Stimulated activated naive B cell treated with anti-CD40 and anti-IgM and Interleukin-4, amounts not matched to agents 10 μg/mL and 1 μg/mL and 100 μg/mL, for 72 hours (primary cell): ENCODE measurements at regions not wholly inside any gene's neighbourhood (a gene's known extent, or its start where the extent isn't known, plus 50 kb on each side); places are given as distances from the start of the nearest gene placed in this dataset.

Experiments used
- ATAC-seq, 2 donors: fragments of 150-1000 bp; cut with Tn5 transposase; replicated peaks; 2 replicates each; pipeline ENCODE4 v1.10.0; 2021; ENCODE audit warnings: moderate library complexity in 1 of 2
- DNase-seq: peaks from one replicate; pipeline ENCODE4 v3.0.0; 2021
- H3K27ac Mint-ChIP-seq: one replicate; pipeline ENCODE4 v1.8.0; 2022; ENCODE audit warnings: mild to moderate bottlenecking, mixed read lengths
- H3K27me3 Mint-ChIP-seq, 2 donors: one replicate each; pipeline ENCODE4 v1.8.0; 2022; ENCODE audit warnings: mixed read lengths in 2 of 2
- H3K36me3 Mint-ChIP-seq, 2 donors: one replicate each; pipeline ENCODE4 v1.8.0; 2022; ENCODE audit warnings: mixed read lengths in 2 of 2, mild to moderate bottlenecking in 1 of 2
- H3K4me1 Mint-ChIP-seq, 2 donors: one replicate each; pipeline ENCODE4 v1.8.0; 2022; ENCODE audit warnings: mixed read lengths in 2 of 2, mild to moderate bottlenecking in 1 of 2
- H3K4me3 Mint-ChIP-seq, 2 donors: one replicate each; pipeline ENCODE4 v1.8.0; 2022; ENCODE audit warnings: mild to moderate bottlenecking in 2 of 2, mixed read lengths in 2 of 2, moderate library complexity in 1 of 2
- H3K9me3 Mint-ChIP-seq, 2 donors: one replicate each; pipeline ENCODE4 v1.8.0; 2022; ENCODE audit warnings: mixed read lengths in 2 of 2, mild to moderate bottlenecking in 1 of 2

- no peaks in the 10 kb centered on the region for H3K4me1 Mint-ChIP-seq
- H3K27ac Mint-ChIP-seq: no peak overlapping the region
- DNase-seq (no peak), ATAC-seq (no peak)
- no peaks in the 10 kb centered on the region for H3K36me3 Mint-ChIP-seq
- H3K9me3 Mint-ChIP-seq: no peaks in the 10 kb centered on the region
- peaks cover 19 to 22% of the 10 kb centered on the region in 2 donors for H3K27me3 Mint-ChIP-seq
- H3K4me3 Mint-ChIP-seq: no peak overlapping the region
These were observed 358.2 kb upstream of the KAZN start for GRCh38 chr1:14240265-14240664.

- H3K27me3 Mint-ChIP-seq: peaks cover 20 to 25% of the 10 kb centered on the region in 2 donors
- no peaks in the 10 kb centered on the region for H3K36me3 Mint-ChIP-seq
- no peaks in the 10 kb centered on the region for H3K9me3 Mint-ChIP-seq
- H3K27ac Mint-ChIP-seq: no peak overlapping the region
- DNase-seq: no peak
- no peak overlapping the region for H3K4me3 Mint-ChIP-seq
- ATAC-seq: no peak
- H3K4me1 Mint-ChIP-seq: no peaks in the 10 kb centered on the region
These were observed 356.4 kb upstream of the KAZN start for GRCh38 chr1:14242123-14242522.

- no peaks in the 10 kb centered on the region for H3K36me3 Mint-ChIP-seq
- no peak overlapping the region for H3K4me3 Mint-ChIP-seq
- no peaks in the 10 kb centered on the region for H3K4me1 Mint-ChIP-seq
- DNase-seq: no peak
- no peaks in the 10 kb centered on the region for H3K9me3 Mint-ChIP-seq
- H3K27ac Mint-ChIP-seq: no peak overlapping the region
- peaks cover 22 to 28% of the 10 kb centered on the region in 2 donors for H3K27me3 Mint-ChIP-seq
- ATAC-seq: no peak
These were observed 355.6 kb upstream of the KAZN start for GRCh38 chr1:14242870-14243269.

DNA sequence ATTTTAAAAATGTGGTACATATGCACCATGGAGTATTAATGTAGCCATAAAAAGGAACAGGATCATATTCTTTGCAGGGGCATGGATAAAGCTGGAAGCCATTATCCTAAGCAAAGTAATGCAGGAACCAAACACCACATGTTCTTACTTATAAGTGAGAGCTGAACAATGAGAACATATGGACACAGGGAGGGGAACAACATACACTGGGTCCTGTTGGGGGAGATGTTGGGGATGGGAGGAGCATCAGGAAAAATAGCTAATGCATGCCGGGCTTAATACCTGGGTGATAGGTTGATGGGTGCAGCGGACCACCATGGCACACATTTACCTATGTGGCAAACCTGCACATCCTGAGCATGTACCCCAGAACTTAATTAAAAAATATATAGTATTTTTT lies 352.5 kb upstream of the KAZN start:
- Mint-ChIP-seq H3K27me3 (peaks cover 31 to 32% of the 10 kb centered on the region in 2 donors), H3K36me3 (no peaks in the 10 kb centered on the region), H3K27ac (no peak overlapping the region), H3K4me1 (no peaks in the 10 kb centered on the region), H3K9me3 (no peaks in the 10 kb centered on the region), H3K4me3 (no peak overlapping the region)
- no peak for ATAC-seq
- DNase-seq: no peak

- Mint-ChIP-seq H3K27me3 (peaks cover 28 to 31% of the 10 kb centered on the region in 2 donors), H3K9me3 (no peaks in the 10 kb centered on the region), H3K36me3 (no peaks in the 10 kb centered on the region), H3K4me3 (no peak overlapping the region), H3K27ac (no peak overlapping the region), H3K4me1 (no peaks in the 10 kb centered on the region)
- DNase-seq (no peak), ATAC-seq (no peak)
These were observed 352.0 kb upstream of the KAZN start for GRCh38 chr1:14246471-14246870.

DNA sequence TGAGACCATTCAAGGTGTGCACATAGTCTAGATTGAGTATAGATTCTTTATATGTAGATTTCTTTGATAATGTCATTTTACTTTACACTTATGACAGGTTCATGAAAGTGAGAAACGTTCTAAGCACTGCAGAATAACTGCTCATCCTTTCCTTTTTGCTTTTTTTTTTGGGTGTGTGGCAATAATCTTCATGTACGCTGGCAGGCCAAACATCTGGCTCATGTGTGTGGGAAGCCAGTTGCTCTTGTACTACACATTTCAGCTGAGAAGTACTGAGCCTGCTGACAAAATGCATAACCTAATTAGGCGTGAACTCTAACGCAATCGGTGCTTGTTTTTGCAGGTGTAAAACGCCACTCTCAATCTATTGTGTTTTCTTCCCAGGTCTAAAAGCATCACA lies 350.8 kb upstream of the KAZN start:
- DNase-seq: no peak
- ATAC-seq: no peak
- Mint-ChIP-seq H3K9me3 (no peaks in the 10 kb centered on the region), H3K36me3 (no peaks in the 10 kb centered on the region), H3K4me1 (no peaks in the 10 kb centered on the region), H3K4me3 (no peak overlapping the region), H3K27me3 (peaks cover 29 to 40% of the 10 kb centered on the region in 2 donors), H3K27ac (no peak overlapping the region)

GRCh38 chr1:14251871-14252270 lies 346.6 kb upstream of the KAZN start:
- Mint-ChIP-seq H3K27ac (no peak overlapping the region), H3K36me3 (no peaks in the 10 kb centered on the region), H3K4me3 (no peak overlapping the region), H3K9me3 (peaks cover 0 to 3% of the 10 kb centered on the region in 2 donors), H3K27me3 (peaks cover 20 to 21% of the 10 kb centered on the region in 2 donors), H3K4me1 (peaks cover 11 to 20% of the 10 kb centered on the region in 2 donors)
- DNase-seq: no peak
- ATAC-seq: no peak

DNA sequence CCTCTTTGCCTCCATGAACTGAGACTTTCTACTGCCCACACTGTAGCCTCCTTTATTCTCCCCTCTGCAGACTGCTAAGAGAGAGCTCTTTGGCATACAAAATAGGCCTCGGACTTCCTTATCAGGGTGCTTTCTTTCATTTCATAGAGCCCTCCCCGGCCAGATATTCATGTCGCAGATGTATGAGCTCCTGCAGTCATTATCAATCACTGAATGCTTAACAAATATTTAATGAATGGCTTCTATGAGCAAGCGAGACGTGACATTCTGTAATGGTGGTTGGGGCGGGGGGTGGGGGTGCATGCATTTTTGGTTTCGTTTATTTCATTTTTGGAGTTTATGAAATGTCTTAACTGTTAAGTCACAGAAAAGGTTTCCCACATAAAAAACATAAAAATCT lies 344.8 kb upstream of the KAZN start:
- Mint-ChIP-seq H3K4me3 (no peak overlapping the region), H3K4me1 (peaks cover 11 to 20% of the 10 kb centered on the region in 2 donors), H3K36me3 (no peaks in the 10 kb centered on the region), H3K27me3 (peaks cover 12% of the 10 kb centered on the region in 2 donors), H3K27ac (no peak overlapping the region), H3K9me3 (peaks cover 0 to 3% of the 10 kb centered on the region in 2 donors)
- ATAC-seq: no peak
- no peak for DNase-seq

DNA sequence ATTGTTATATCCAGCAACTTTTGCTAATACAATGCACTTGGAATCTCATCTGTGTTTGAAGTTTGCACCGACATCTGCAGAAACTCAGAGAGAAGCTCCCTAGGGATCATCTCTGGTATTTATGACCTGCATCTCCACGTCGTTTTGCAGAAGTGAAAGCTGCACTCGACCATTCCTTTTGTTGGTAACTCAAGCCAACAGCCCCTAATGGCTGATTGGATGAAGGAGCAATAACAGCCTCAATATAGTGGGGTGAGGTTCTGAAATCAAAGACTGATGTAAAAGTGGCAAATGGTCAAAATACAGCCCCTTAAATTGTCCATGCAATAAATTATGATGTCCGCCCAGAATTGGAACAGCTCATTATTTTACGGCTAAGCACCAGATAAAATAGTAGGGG lies 344.2 kb upstream of the KAZN start:
- peaks cover 11 to 18% of the 10 kb centered on the region in 2 donors for H3K27me3 Mint-ChIP-seq
- ATAC-seq: peak; percentile 95 to 96
- H3K4me1 Mint-ChIP-seq: peaks cover 11 to 20% of the 10 kb centered on the region in 2 donors
- H3K36me3 Mint-ChIP-seq: no peaks in the 10 kb centered on the region
- no peak overlapping the region for H3K4me3 Mint-ChIP-seq
- peaks cover 0 to 3% of the 10 kb centered on the region in 2 donors for H3K9me3 Mint-ChIP-seq
- H3K27ac Mint-ChIP-seq: no peak overlapping the region
- DNase-seq: peak; percentile 43

DNA sequence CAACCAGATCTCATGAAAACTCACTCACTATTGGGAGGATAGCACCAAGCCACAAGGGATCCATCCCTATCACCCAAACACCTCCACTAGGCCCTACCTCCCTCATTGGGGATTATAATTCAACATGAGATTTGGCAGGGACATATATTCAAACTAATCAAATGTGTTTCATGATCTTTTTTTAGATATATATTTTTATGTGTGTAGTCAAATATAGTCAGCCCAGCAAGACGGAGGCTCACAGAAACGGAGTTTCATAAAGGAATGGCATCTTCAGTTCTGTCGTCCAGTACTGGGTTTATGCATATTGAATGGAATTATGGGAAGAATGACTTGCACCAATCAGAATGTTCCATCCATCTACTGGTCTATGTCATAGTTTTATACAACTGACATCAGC lies 343.3 kb upstream of the KAZN start:
- Mint-ChIP-seq H3K4me1 (peaks cover 11 to 20% of the 10 kb centered on the region in 2 donors), H3K4me3 (no peak overlapping the region), H3K27ac (no peak overlapping the region), H3K27me3 (peaks cover 15 to 25% of the 10 kb centered on the region in 2 donors), H3K36me3 (no peaks in the 10 kb centered on the region), H3K9me3 (peaks cover 0 to 3% of the 10 kb centered on the region in 2 donors)
- ATAC-seq (no peak), DNase-seq (no peak)

GRCh38 chr1:14255711-14256110 lies 342.8 kb upstream of the KAZN start:
- Mint-ChIP-seq H3K4me3 (no peak overlapping the region), H3K9me3 (peaks cover 0 to 3% of the 10 kb centered on the region in 2 donors), H3K36me3 (no peaks in the 10 kb centered on the region), H3K4me1 (peaks cover 11 to 20% of the 10 kb centered on the region in 2 donors), H3K27ac (no peak overlapping the region), H3K27me3 (peaks cover 17 to 27% of the 10 kb centered on the region in 2 donors)
- ATAC-seq (peak; percentile 58 to 65), DNase-seq (no peak)

- DNase-seq (no peak), ATAC-seq (no peak)
- H3K27me3 Mint-ChIP-seq: peaks cover 28 to 31% of the 10 kb centered on the region in 2 donors
- H3K27ac Mint-ChIP-seq: no peak overlapping the region
- H3K4me3 Mint-ChIP-seq: no peak overlapping the region
- peaks cover 4 to 7% of the 10 kb centered on the region in 2 donors for H3K4me1 Mint-ChIP-seq
- H3K9me3 Mint-ChIP-seq: peaks cover 0 to 3% of the 10 kb centered on the region in 2 donors
- H3K36me3 Mint-ChIP-seq: no peaks in the 10 kb centered on the region
These were observed 339.2 kb upstream of the KAZN start for GRCh38 chr1:14259191-14259757.

DNA sequence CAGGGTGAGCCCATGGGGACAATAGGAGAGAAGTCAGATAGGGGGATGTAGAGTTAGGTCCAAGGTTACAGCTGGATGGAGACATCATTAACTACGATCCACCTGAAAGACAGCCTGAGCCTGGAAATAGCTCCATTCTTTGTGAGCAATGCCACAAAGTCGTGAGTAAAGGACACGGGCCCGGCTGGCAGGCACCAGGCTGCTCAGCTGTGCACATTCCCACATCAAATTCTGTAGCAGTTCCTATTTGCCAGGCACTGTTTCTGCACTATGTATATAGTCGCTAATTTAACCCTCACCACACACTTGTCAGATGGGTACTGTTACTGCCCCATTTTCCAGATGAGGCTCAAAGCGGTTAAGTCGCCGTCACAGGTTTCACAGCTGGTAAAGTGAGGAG lies 338.0 kb upstream of the KAZN start:
- peaks cover 0 to 5% of the 10 kb centered on the region in 2 donors for H3K4me1 Mint-ChIP-seq
- no peak overlapping the region for H3K4me3 Mint-ChIP-seq
- no peak overlapping the region for H3K27ac Mint-ChIP-seq
- H3K27me3 Mint-ChIP-seq: peaks cover 36% of the 10 kb centered on the region in 2 donors
- H3K36me3 Mint-ChIP-seq: no peaks in the 10 kb centered on the region
- peaks cover 0 to 3% of the 10 kb centered on the region in 2 donors for H3K9me3 Mint-ChIP-seq
- ATAC-seq (no peak), DNase-seq (no peak)

GRCh38 chr1:14261395-14261794 lies 337.1 kb upstream of the KAZN start:
- H3K9me3 Mint-ChIP-seq: no peaks in the 10 kb centered on the region
- H3K4me1 Mint-ChIP-seq: no peaks in the 10 kb centered on the region
- H3K36me3 Mint-ChIP-seq: no peaks in the 10 kb centered on the region
- no peak overlapping the region for H3K27ac Mint-ChIP-seq
- no peak for DNase-seq
- no peak overlapping the region for H3K4me3 Mint-ChIP-seq
- H3K27me3 Mint-ChIP-seq: peaks cover 31 to 41% of the 10 kb centered on the region in 2 donors
- ATAC-seq: no peak

DNA sequence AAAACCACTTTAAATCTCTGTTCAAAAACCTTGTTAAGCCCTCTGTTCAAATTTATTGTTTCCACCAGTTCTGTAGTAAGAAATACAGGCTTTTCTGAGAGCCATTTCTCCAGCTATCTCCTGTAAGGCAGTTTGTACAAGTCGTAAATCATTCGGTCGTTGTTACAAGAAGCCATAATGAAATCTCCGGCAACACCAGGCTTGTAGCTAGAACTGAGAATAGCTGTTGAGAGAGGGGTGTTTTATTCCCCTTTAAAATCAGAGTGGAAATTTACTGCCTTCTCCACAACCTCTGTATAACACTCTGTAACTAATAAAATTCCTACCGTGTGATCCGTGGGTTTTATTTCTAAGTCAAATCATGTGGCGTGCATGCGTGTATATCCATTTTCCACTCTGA lies 335.8 kb upstream of the KAZN start:
- Mint-ChIP-seq H3K4me3 (no peak overlapping the region), H3K27me3 (peaks cover 31 to 43% of the 10 kb centered on the region in 2 donors), H3K9me3 (no peaks in the 10 kb centered on the region), H3K4me1 (no peaks in the 10 kb centered on the region), H3K27ac (no peak overlapping the region), H3K36me3 (no peaks in the 10 kb centered on the region)
- DNase-seq: no peak
- ATAC-seq: no peak
